ENCODE measurements at regions not wholly inside any gene's neighbourhood (a gene's known extent, or its start where the extent isn't known, plus 50 kb on each side); places are given as distances from the start of the nearest gene placed in this dataset.

DNA sequence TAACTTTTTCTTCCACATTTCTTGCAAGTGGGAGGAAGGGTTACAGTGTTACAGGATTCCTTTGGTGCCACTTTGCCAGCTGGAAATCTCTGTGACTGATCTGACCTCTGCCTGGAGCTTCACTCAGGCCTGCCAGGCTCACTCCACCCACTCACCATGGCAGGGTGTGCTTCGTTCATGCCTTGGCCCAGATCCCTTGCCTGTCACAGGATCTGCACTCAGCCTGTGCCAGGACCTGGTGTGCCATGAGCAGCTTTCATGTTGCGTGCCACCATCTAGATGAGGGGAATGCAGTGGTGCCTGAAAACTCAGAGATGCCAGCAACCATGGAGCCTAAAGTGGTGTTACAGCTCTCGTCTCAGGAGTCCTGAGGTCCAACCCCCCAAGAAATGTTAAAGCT, 2596.4 kb downstream of the PCDH7 start:
- TF ChIP-seq, protein P1, sequence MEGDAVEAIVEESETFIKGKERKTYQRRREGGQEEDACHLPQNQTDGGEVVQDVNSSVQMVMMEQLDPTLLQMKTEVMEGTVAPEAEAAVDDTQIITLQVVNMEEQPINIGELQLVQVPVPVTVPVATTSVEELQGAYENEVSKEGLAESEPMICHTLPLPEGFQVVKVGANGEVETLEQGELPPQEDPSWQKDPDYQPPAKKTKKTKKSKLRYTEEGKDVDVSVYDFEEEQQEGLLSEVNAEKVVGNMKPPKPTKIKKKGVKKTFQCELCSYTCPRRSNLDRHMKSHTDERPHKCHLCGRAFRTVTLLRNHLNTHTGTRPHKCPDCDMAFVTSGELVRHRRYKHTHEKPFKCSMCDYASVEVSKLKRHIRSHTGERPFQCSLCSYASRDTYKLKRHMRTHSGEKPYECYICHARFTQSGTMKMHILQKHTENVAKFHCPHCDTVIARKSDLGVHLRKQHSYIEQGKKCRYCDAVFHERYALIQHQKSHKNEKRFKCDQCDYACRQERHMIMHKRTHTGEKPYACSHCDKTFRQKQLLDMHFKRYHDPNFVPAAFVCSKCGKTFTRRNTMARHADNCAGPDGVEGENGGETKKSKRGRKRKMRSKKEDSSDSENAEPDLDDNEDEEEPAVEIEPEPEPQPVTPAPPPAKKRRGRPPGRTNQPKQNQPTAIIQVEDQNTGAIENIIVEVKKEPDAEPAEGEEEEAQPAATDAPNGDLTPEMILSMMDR (IDR thresholded peaks at IDR 0.05): no peak

DNA sequence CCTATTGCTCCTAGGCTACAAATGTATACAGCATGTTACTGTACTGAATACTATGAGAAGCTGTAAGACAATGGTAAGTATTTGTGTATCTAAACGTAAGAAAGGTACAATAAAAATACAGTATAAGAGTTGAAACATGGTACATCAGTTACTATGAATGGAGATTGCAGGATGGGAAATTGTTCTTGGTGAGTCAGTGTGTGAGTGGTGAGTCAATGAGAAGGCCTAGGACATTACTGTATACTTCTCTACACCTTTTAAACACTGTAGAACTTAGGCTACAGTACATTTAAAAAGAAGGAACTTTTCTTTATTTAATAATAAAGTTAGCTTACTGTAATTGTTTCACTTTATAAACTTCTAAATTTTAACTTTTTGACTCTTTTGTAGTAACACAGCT, 2603.2 kb downstream of the PCDH7 start:
- Histone ChIP-seq H3K27ac (no peak overlapping the region), H3K4me3 (no peak overlapping the region)
- DNase-seq (ENCODE audit: low spot score): no peak
- TF ChIP-seq, protein P1 (IDR thresholded peaks at IDR 0.05): no peak

More for the DNA sequence above, 2596.4 kb downstream of the PCDH7 start:
- H3K4me3 ChIP-seq: no peak overlapping the region
- H3K27ac ChIP-seq: no peak overlapping the region
- DNase-seq (ENCODE audit: low spot score): no peak

DNA sequence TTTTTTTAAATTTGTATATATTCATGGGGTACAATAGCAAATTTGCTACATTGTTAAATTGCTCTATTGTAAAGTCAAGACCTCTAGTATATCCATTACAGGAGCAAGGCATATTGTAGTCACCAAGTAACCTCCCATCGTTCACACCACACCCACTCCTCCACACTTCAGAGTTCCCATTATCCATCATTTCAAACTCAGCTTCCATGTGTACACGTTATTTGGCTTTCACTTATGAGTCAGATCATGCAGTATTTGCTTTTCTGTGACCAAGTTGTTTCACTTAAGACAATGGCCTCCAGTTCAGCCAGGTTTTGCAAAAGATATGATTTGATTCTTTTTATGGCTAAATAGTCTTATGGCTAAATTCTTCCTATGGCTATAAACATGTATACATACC, 2614.2 kb downstream of the PCDH7 start:
- no peak for DNase-seq (ENCODE audit: low spot score)
- no peak overlapping the region for H3K27ac ChIP-seq
- H3K4me3 ChIP-seq: no peak overlapping the region
- TF ChIP-seq, protein P1 (IDR thresholded peaks at IDR 0.05): no peak

DNA sequence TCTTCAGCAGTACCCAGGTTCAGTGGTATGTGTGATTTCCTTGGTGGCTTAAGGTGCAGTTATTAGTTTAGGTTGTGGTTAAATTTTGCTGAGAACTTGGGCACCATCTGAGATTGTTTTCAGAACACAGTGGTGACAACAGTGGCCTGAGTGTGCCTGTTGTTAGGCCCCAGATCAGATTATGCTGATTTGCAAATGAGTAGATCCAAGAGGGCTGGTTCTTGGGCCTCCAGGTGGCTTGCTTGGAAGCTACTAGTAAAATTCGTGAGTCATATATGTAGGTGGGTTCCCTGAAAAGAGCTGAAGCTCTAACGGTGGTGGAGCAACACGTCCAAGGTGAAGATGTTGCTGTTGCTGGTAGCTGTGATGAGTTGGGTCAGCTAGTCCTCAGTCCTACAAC, 2619.6 kb downstream of the PCDH7 start:
- no peak overlapping the region for H3K4me3 ChIP-seq
- DNase-seq (ENCODE audit: low spot score): no peak
- no peak overlapping the region for H3K27ac ChIP-seq
- TF ChIP-seq, protein P1 (IDR thresholded peaks at IDR 0.05): no peak

DNA sequence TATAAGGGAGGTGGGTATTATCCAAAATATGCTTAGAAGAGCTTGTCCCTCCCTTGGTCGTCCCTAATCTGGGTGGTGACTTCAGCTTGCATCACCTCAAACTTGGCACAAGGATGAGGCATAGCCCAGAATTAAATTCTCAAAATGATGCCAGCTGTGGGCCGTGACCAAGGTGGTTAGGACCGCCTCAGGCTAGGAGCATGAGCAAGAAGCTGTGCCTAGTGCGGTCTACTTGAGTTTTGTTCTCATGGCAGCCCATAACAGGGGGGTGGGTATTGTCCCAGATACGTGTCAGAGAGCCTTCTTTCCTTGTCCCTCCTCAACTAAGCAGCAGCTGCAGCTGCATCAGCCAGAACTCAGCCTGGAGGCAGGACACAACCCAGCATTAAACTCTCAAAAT, 2620.0 kb downstream of the PCDH7 start:
- no peak overlapping the region for H3K27ac ChIP-seq
- no peak overlapping the region for H3K4me3 ChIP-seq
- no peak for DNase-seq (ENCODE audit: low spot score)
- TF ChIP-seq, protein P1 (IDR thresholded peaks at IDR 0.05): no peak

DNA sequence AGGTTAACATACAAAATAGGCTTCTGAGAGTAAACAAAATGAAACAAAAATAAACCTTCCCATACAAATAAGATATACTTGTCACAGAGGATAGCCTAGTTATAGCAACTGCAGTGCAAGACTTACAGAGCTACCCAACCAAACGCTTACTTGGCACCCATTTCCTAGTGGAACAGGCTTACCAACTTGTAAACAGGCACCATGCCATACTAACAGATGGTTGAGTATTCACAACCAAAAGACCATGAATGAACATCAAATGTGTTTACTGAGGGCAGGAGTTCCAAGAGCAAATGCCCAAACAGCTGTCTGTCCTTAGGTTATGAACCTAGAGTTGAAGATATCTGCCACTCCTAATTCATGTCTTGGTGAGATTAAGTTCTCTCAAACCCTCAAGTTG, 2629.2 kb downstream of the PCDH7 start:
- DNase-seq (ENCODE audit: low spot score): no peak
- Histone ChIP-seq H3K27ac (no peak overlapping the region), H3K4me3 (no peak overlapping the region)
- TF ChIP-seq, protein P1 (IDR thresholded peaks at IDR 0.05): no peak

DNA sequence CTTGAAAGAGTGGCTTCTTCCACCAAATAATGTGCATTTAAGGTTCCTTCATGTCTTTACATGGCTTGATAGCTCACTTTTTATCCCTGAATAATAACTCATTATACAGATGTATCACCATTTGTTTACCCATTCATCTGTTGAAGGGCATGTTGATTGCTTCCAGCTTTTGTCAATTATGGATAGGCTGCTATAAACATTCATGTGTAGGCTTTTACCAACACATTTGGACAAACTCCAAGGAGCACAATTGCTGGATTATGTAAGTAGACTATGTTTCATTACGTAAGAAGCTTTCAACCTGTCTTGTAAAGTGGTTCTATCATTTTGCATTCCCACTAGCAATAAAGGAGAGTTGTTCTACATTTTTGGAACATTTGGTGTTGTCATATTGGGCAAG, 2637.0 kb downstream of the PCDH7 start:
- DNase-seq (ENCODE audit: low spot score): no peak
- TF ChIP-seq, protein P1 (IDR thresholded peaks at IDR 0.05): no peak
- no peak overlapping the region for H3K4me3 ChIP-seq
- H3K27ac ChIP-seq: no peak overlapping the region
